ENCODE measurements at regions not wholly inside any gene's neighbourhood (a gene's known extent, or its start where the extent isn't known, plus 50 kb on each side); places are given as distances from the start of the nearest gene placed in this dataset.

DNA sequence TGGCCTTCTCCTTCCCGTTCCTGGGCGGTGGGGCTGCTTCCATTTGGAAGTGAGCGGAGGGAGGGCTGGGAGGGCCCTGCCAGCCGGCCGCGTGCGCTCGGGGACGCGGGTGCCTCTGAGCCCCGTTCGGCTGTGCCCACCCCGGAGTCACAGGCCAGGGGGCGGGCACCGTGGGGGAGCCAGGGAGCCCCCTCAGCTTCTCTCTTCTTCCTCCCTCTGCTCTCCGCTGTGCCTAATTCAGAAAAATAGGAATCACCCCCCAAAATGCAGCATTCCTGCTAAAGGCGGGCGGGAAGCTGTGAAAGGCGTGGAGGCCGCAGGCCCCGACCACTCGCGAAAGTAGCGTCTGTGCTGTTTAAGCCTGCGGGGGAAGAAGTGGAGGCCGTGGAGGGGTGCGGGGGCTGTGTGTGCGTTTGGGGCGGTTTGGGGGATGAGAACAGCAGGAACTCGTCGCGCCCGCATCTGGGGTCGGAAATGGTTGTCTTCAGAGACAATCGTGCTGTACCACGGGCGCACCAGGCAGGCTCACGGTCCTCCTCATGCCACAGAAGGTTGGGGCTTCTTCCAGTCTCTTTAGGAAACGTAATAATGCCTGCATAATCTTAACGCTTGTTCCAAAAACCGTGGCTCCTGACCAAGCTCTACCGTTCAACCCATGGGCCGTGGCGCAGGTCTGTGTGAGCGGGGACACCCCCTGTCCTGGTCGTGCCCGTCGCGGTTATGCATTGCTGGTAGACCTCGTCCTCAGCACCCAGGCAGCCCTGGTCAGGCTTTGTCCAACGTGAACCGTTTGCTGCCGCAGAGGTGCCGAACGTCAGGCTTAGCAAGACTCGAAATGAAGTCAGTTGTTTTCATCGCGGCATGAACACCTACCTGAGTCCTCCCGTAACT is 110.4 kb upstream of the SOX1 start:
- H3K36me3 ChIP-seq (ENCODE audit: control insufficient read depth, insufficient read depth, low read length), result no peaks in the 10 kb centered on the region
- H3K27me3 ChIP-seq (ENCODE audit: control insufficient read depth, insufficient read depth, low read length), result no peaks in the 10 kb centered on the region
- POLR2A ChIA-PET, result no interaction called here
- DNase-seq (ENCODE audit: low read depth), result no peak
- H3K4me3 ChIP-seq (ENCODE audit: low read depth, low read length), result no peak overlapping the region
- CTCF ChIA-PET, result no interaction called here
- TF ChIP-seq, protein P1, sequence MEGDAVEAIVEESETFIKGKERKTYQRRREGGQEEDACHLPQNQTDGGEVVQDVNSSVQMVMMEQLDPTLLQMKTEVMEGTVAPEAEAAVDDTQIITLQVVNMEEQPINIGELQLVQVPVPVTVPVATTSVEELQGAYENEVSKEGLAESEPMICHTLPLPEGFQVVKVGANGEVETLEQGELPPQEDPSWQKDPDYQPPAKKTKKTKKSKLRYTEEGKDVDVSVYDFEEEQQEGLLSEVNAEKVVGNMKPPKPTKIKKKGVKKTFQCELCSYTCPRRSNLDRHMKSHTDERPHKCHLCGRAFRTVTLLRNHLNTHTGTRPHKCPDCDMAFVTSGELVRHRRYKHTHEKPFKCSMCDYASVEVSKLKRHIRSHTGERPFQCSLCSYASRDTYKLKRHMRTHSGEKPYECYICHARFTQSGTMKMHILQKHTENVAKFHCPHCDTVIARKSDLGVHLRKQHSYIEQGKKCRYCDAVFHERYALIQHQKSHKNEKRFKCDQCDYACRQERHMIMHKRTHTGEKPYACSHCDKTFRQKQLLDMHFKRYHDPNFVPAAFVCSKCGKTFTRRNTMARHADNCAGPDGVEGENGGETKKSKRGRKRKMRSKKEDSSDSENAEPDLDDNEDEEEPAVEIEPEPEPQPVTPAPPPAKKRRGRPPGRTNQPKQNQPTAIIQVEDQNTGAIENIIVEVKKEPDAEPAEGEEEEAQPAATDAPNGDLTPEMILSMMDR (IDR thresholded peaks at IDR 0.05; ENCODE audit: insufficient read depth, low read depth, low read length), result no peak

DNA sequence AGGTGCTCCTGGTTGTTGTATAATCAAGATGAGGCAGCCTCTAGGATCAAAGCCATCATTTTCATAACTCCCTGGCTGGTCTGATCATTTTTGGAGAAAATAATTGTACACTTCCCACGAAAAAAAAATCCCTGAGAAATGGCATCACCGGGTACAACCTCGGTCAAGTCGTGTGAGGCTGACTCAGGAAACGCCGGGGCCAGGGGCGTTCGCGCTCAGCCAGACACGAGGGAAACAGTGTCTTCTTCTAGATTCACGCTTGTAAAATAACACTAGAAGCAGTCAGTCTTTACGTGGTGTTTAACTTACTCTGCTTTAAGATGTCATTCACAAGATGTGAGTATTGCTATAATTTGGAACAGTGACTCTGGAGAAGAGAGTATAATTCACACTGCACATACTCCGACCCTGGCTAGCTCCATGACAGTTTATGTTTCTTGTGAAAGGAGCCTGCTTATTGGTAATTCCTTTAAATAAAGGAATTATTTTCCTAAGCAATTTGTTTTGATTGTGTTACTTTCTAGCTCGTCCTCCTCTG is 109.0 kb upstream of the SOX1 start:
- CTCF ChIA-PET, result no interaction called here

DNA sequence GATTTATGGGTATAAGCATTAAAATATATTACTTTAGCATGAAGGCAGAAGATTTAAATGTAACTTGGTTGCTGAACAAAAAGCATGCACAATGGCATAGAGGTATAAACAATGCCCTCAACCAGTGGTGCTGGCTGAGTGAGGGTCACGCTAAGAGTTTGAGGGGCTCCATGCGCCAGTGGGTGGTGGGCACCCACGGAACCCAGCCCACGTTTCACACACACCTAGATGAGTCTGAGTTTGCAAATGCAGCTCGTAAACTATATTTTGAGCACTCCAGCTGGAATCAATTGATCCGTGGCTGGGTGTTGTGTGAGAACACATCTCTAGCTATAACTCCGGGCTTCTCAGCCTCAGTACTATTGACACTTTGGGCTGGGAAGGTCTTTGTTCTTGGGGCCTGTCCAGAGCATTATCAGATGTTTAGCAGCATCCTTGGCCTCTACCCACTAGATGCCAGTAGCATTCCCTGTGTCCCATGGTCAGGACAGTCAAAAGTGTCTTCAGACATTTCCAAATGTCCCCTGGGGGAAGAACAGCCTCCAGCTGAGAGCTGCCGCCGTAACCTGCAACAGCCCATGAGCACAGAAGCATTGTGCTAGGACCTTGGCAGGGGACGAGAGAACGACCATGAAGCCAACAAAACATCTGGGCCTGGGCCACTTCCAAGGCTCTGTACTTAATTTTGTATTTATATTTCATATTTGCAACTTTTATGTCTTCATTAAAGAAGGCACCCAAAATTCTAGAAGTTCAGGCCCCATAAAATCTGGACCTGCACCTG is 108.1 kb upstream of the SOX1 start:
- no peaks in the 10 kb centered on the region for H3K36me3 ChIP-seq (ENCODE audit: control insufficient read depth, insufficient read depth, low read length)
- TF ChIP-seq, protein P1 (IDR thresholded peaks at IDR 0.05; ENCODE audit: insufficient read depth, low read depth, low read length), result no peak
- H3K4me3 ChIP-seq (ENCODE audit: low read depth, low read length), result no peak overlapping the region
- H3K27me3 ChIP-seq (ENCODE audit: control insufficient read depth, insufficient read depth, low read length), result no peaks in the 10 kb centered on the region
- CTCF ChIA-PET, result no interaction called here
- DNase-seq (ENCODE audit: low read depth), result no peak
- POLR2A ChIA-PET, result no interaction called here

More for the DNA sequence above, 109.0 kb upstream of the SOX1 start:
- TF ChIP-seq, protein P1 (IDR thresholded peaks at IDR 0.05; ENCODE audit: insufficient read depth, low read depth, low read length), result no peak
- POLR2A ChIA-PET, result no interaction called here
- no peak for DNase-seq (ENCODE audit: low read depth)
- Histone ChIP-seq H3K27me3 (ENCODE audit: control insufficient read depth, insufficient read depth, low read length) (no peaks in the 10 kb centered on the region), H3K4me3 (ENCODE audit: low read depth, low read length) (no peak overlapping the region), H3K36me3 (ENCODE audit: control insufficient read depth, insufficient read depth, low read length) (no peaks in the 10 kb centered on the region)

DNA sequence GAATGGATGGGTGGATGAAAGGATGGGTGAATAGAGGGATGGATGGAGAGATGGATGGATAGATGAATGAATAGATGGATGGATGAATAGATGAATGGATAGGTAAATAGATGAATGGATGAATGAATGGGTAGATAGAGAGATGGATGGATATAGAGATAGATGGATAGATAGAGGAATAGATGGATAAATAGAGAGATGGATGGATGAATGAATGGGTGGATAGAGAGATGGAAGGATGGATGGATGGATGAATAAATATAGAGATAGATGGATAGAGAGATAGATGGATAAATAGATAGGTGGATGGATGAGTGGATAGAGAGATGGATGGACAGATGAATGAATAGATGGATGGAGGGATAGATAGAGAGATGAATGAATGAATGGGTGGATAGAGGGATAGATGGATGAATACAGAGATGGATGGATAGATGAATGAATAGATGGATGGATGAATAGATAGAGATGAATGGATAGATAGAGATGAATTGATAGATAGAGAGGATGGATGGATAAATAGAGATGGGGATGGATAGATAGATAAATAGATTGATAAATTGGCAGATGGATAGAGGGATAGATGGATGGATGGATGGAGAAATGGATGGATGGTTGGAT is 106.7 kb upstream of the SOX1 start:
- no peaks in the 10 kb centered on the region for H3K36me3 ChIP-seq (ENCODE audit: control insufficient read depth, insufficient read depth, low read length)
- H3K4me3 ChIP-seq (ENCODE audit: low read depth, low read length), result no peak overlapping the region
- CTCF ChIA-PET, result no interaction called here
- no peak for DNase-seq (ENCODE audit: low read depth)
- TF ChIP-seq, protein P1 (IDR thresholded peaks at IDR 0.05; ENCODE audit: insufficient read depth, low read depth, low read length), result no peak
- no peaks in the 10 kb centered on the region for H3K27me3 ChIP-seq (ENCODE audit: control insufficient read depth, insufficient read depth, low read length)
- POLR2A ChIA-PET, result no interaction called here

DNA sequence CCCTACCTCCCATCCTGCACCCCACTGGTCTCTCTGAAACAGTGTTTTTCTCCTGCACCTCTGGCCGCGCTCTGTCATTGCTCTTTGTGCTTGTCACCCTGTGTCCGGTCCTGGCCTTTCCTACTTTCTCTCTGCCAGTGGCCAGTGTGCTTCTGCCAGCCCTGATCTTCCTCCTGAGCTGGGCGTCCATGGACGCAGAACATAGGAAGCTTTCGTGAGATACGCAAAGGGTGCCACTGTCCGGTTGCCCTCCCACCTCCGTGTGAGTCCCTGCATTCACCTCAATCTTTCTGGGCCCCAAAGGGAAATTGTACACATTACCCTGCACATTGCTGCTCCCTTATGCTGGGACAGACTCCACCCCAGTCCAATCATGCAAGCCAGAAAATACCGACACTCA is 105.7 kb upstream of the SOX1 start:
- H3K4me3 ChIP-seq (ENCODE audit: low read depth, low read length), result no peak overlapping the region
- TF ChIP-seq, protein P1 (IDR thresholded peaks at IDR 0.05; ENCODE audit: insufficient read depth, low read depth, low read length), result no peak
- no peaks in the 10 kb centered on the region for H3K36me3 ChIP-seq (ENCODE audit: control insufficient read depth, insufficient read depth, low read length)
- no peak for DNase-seq (ENCODE audit: low read depth)
- ChIA-PET POLR2A (no interaction called here), CTCF (no interaction called here)
- no peaks in the 10 kb centered on the region for H3K27me3 ChIP-seq (ENCODE audit: control insufficient read depth, insufficient read depth, low read length)

Data from BJ (cell line).